Endodermal cell (in vitro differentiated cells): ENCODE measurements at regions not wholly inside any gene's neighbourhood (a gene's known extent, or its start where the extent isn't known, plus 50 kb on each side); places are given as distances from the start of the nearest gene placed in this dataset.

Experiments
- DNase-seq: peaks from one replicate; pipeline ENCODE4 v3.0.0-alpha.2; 2017
- H3K27ac ChIP-seq: 2 replicates; pipeline ENCODE4 v1.5.1; 2013; ENCODE audit warnings: mild to moderate bottlenecking, low read depth, low read length, moderate library complexity
- H3K27me3 ChIP-seq: 2 replicates; pipeline ENCODE4 v1.6.1; 2013; ENCODE audit warnings: mild to moderate bottlenecking, low read length, moderate library complexity; ENCODE audit not compliant: insufficient read depth, control insufficient read depth, poor library complexity, severe bottlenecking
- H3K36me3 ChIP-seq: 2 replicates; pipeline ENCODE4 v1.7.0; 2013; ENCODE audit warnings: mild to moderate bottlenecking, low read length, moderate library complexity; ENCODE audit not compliant: control insufficient read depth, insufficient read depth
- H3K4me1 ChIP-seq: one replicate; pipeline ENCODE4 v1.7.0; 2013; ENCODE audit warnings: low read length; ENCODE audit not compliant: control insufficient read depth, insufficient read depth
- H3K4me3 ChIP-seq: 2 replicates; pipeline ENCODE4 v1.5.1; 2013; ENCODE audit warnings: mild to moderate bottlenecking, low read length, moderate library complexity
- H3K9ac ChIP-seq: 2 replicates; pipeline ENCODE4 v1.6.1; 2013; ENCODE audit warnings: mild to moderate bottlenecking, low read length, moderate library complexity; ENCODE audit not compliant: poor library complexity, severe bottlenecking; ENCODE audit errors: extremely low read depth
- H3K9me3 ChIP-seq: 2 replicates; pipeline ENCODE4 v1.6.1; 2013; ENCODE audit warnings: mild to moderate bottlenecking, low read length, moderate library complexity; ENCODE audit not compliant: control insufficient read depth
- H3K27ac Mint-ChIP-seq: 2 replicates; pipeline ENCODE4 v1.8.0; 2020; ENCODE audit warnings: mixed read lengths
- H3K27me3 Mint-ChIP-seq: 2 replicates; pipeline ENCODE4 v1.8.0; 2021; ENCODE audit warnings: mild to moderate bottlenecking, mixed read lengths; ENCODE audit not compliant: insufficient read depth
- H3K36me3 Mint-ChIP-seq: 2 replicates; pipeline ENCODE4 v1.8.0; 2020; ENCODE audit warnings: low read depth, mixed read lengths
- H3K4me1 Mint-ChIP-seq: 2 replicates; pipeline ENCODE4 v1.8.0; 2020; ENCODE audit warnings: mixed read lengths
- H3K4me3 Mint-ChIP-seq: 2 replicates; pipeline ENCODE4 v1.8.0; 2020; ENCODE audit warnings: mild to moderate bottlenecking, moderate library complexity, mixed read lengths
- H3K9me3 Mint-ChIP-seq: 2 replicates; pipeline ENCODE4 v1.8.0; 2020; ENCODE audit warnings: mild to moderate bottlenecking, mixed read lengths
- CTCF ChIP-seq: fragments of 200-600 bp; sonication (generic); conservative IDR thresholded peaks from 2 replicates; pipeline ENCODE4 v1.5.0; 2021; ENCODE audit warnings: antibody characterized with exemption, mild to moderate bottlenecking
- WGBS, 2 experiments: methylation state at CpG; one replicate each; pipeline versions ENCODE4 v1.1.5 to v1.1.7; 2013; ENCODE audit warnings: missing lambda C conversion rate in 2 of 2, mixed read lengths in 1 of 2; ENCODE audit not compliant: insufficient coverage in 1 of 2, insufficient read length in 1 of 2; 5-methylcytosine and 5-hydroxymethylcytosine counted together

GRCh38 chr11:134543241-134543640 lies 131.2 kb upstream of the B3GAT1 start:
- Histone ChIP-seq H3K9me3 (no peaks in the 10 kb centered on the region), H3K9ac (no peak overlapping the region), H3K36me3 (no peaks in the 10 kb centered on the region), H3K4me3 (no peak overlapping the region), H3K27me3 (no peaks in the 10 kb centered on the region), H3K27ac (no peak overlapping the region), H3K4me1 (no peaks in the 10 kb centered on the region)
- WGBS, 2 experiments: 93 to 100% methylated on average over 1 to 4 of the region's 4 CpGs
- Mint-ChIP-seq H3K4me1 (peaks cover 1% of the 10 kb centered on the region), H3K4me3 (no peak overlapping the region), H3K27me3 (peaks cover 12% of the 10 kb centered on the region), H3K27ac (no peak overlapping the region), H3K9me3 (peaks cover 2% of the 10 kb centered on the region), H3K36me3 (no peaks in the 10 kb centered on the region)
- peak; percentile 52 for DNase-seq
- no peak for TF ChIP-seq CTCF

- Histone ChIP-seq H3K4me3 (no peak overlapping the region), H3K9ac (no peak overlapping the region), H3K27ac (no peak overlapping the region), H3K36me3 (no peaks in the 10 kb centered on the region), H3K9me3 (no peaks in the 10 kb centered on the region), H3K27me3 (no peaks in the 10 kb centered on the region), H3K4me1 (no peaks in the 10 kb centered on the region)
- no peak overlapping the region for H3K4me3 Mint-ChIP-seq
- TF ChIP-seq CTCF: no peak
- H3K9me3 Mint-ChIP-seq: peaks cover 2% of the 10 kb centered on the region
- H3K27ac Mint-ChIP-seq: no peak overlapping the region
- peak; percentile 54 for DNase-seq
- 78 to 81% methylated on average over 6 to 10 of the region's 10 CpGs for WGBS, 2 experiments
- H3K4me1 Mint-ChIP-seq: peaks cover 1% of the 10 kb centered on the region
- H3K36me3 Mint-ChIP-seq: no peaks in the 10 kb centered on the region
- peaks cover 13% of the 10 kb centered on the region for H3K27me3 Mint-ChIP-seq
Observed at GRCh38 chr11:134542401-134543165, 130.5 kb upstream of the B3GAT1 start.

GRCh38 chr11:134541951-134542350 lies 129.9 kb upstream of the B3GAT1 start:
- no peaks in the 10 kb centered on the region for H3K9me3 ChIP-seq
- no peak overlapping the region for H3K4me3 Mint-ChIP-seq
- H3K36me3 Mint-ChIP-seq: no peaks in the 10 kb centered on the region
- no peak overlapping the region for H3K27ac Mint-ChIP-seq
- H3K27ac ChIP-seq: no peak overlapping the region
- no peaks in the 10 kb centered on the region for H3K27me3 ChIP-seq
- no peak for TF ChIP-seq CTCF
- H3K36me3 ChIP-seq: no peaks in the 10 kb centered on the region
- no peak overlapping the region for H3K9ac ChIP-seq
- 83 to 86% methylated on average over 4 of the region's 4 CpGs for WGBS, 2 experiments
- H3K27me3 Mint-ChIP-seq: peaks cover 16% of the 10 kb centered on the region
- H3K9me3 Mint-ChIP-seq: peaks cover 2% of the 10 kb centered on the region
- peaks cover 1% of the 10 kb centered on the region for H3K4me1 Mint-ChIP-seq
- no peak for DNase-seq
- H3K4me3 ChIP-seq: no peak overlapping the region
- H3K4me1 ChIP-seq: no peaks in the 10 kb centered on the region
